HG02981 (cell line): ENCODE measurements at regions not wholly inside any gene's neighbourhood (a gene's known extent, or its start where the extent isn't known, plus 50 kb on each side); places are given as distances from the start of the nearest gene placed in this dataset.

Experiments
- ATAC-seq: cut with Tn5 transposase; IDR thresholded peaks from one replicate; pipeline ENCODE4 v1.9.1; 2021; ENCODE audit warnings: mild to moderate bottlenecking, moderate library complexity; ENCODE audit not compliant: unreplicated experiment

- no peak for ATAC-seq
These were observed 358.0 kb downstream of the WDR72 start for GRCh38 chr15:53401503-53401902.

- ATAC-seq, result no peak
These were observed 358.5 kb downstream of the WDR72 start for GRCh38 chr15:53400986-53401385.

GRCh38 chr15:53397041-53397616 is 362.3 kb downstream of the WDR72 start:
- ATAC-seq, result no peak

GRCh38 chr15:53395871-53396270 is 363.6 kb downstream of the WDR72 start:
- no peak for ATAC-seq

GRCh38 chr15:53390549-53390948 is 368.9 kb downstream of the WDR72 start:
- ATAC-seq, result no peak

- ATAC-seq, result no peak
These were observed 370.0 kb downstream of the WDR72 start for GRCh38 chr15:53389271-53390037.

- ATAC-seq, result no peak
These were observed 375.0 kb downstream of the WDR72 start for GRCh38 chr15:53384417-53384816.

GRCh38 chr15:53378096-53378800 is 381.2 kb downstream of the WDR72 start:
- no peak for ATAC-seq

- ATAC-seq, result no peak
These were observed 391.7 kb downstream of the WDR72 start for GRCh38 chr15:53367740-53368139.

GRCh38 chr15:53360881-53361280 is 398.6 kb downstream of the WDR72 start:
- no peak for ATAC-seq

- ATAC-seq, result no peak
These were observed 400.4 kb downstream of the WDR72 start for GRCh38 chr15:53359038-53359437.

GRCh38 chr15:53354874-53355273 is 404.6 kb downstream of the WDR72 start:
- no peak for ATAC-seq

GRCh38 chr15:53351373-53351772 is 408.1 kb downstream of the WDR72 start:
- ATAC-seq, result no peak

GRCh38 chr15:53346583-53346982 is 412.9 kb downstream of the WDR72 start:
- no peak for ATAC-seq

- no peak for ATAC-seq
These were observed 427.9 kb downstream of the WDR72 start for GRCh38 chr15:53331328-53332190.

GRCh38 chr15:53328341-53328740 is 431.1 kb downstream of the WDR72 start:
- no peak for ATAC-seq

GRCh38 chr15:53324061-53324460 is 435.4 kb downstream of the WDR72 start:
- no peak for ATAC-seq

GRCh38 chr15:53323191-53323590 is 436.3 kb downstream of the WDR72 start:
- no peak for ATAC-seq

GRCh38 chr15:53320816-53321215 is 438.6 kb downstream of the WDR72 start:
- no peak for ATAC-seq

- no peak for ATAC-seq
These were observed 446.8 kb downstream of the WDR72 start for GRCh38 chr15:53312707-53313106.

- ATAC-seq, result no peak
These were observed 448.8 kb downstream of the WDR72 start for GRCh38 chr15:53310709-53311108.
